ENCODE measurements at regions not wholly inside any gene's neighbourhood (a gene's known extent, or its start where the extent isn't known, plus 50 kb on each side); places are given as distances from the start of the nearest gene placed in this dataset.
A peak's percentile ranks its signal among the peaks of the same experiment; 100 is the strongest.
"Not testable (repeated sequence)": the region's sequence is repeated elsewhere in the genome, so short reads cannot be mapped to it uniquely, and the experiment has no call there.

DNA sequence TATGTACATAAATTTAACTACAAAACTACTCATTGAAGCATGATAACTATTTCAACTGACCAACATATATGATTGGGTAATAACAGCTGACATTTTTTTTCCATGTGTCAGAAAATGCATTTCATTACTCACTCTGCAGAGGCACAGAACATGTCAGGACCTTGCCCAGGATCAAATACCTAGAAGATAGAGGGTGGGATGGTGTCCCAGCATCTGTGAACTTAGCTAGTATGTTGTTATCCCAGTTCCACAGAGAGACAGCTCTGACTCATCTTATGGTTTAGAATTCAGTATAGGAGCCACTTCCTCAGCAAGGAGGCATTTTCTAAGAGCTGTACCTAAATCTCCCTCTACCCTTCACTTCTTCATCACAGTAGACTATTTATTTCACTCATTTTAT is 1198.6 kb upstream of the ACO1 start:
- no peak for DNase-seq (ENCODE audit: low read depth in 2 of 3, low spot score in 1 of 3)

DNA sequence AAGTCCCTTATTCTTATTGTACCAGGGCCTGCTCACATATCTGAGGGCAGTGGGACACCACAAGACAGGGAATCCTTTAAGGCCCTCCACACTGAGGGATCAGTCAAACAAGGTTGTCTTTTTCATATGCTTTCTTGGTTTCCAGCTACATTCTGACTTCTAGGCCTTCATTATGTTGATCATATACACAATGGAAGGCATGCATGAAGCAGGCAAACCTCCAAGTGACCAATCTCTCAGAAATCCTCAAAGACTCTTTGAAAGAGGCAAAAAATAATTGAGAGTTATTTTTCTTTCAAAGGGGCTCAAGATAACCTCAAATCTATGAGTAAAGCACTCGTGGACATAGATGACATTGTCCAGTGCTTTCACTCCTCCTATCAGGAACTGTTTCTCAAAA is 1195.9 kb upstream of the ACO1 start:
- no peak for DNase-seq (ENCODE audit: low read depth in 2 of 3, low spot score in 1 of 3)

DNA sequence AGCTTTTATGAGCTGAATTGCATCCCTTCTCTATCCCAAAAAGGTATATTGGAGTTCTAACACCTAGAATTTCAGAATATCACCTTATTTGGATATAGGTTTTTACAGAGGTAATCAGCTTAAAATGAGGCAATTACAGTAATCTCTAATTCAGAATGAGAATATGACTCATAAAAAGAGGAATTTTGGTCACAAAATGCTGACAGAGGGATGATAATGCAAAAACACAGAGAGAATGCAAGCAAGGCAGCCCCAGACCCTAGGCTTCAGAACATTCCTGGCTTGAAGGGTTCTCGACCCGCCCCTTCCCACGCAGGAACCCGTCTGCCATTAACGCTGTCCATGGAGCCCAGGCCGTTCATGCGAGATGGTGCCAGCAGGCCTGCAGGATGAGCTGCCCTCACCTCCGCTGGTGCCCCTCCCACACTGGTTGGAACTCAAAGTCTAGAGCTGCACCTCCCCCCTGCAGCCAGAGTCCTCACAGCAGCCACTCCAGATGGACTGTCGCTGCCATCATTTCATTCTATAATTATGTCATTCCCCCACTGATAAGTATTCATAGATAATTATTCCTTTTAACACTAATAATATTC is 1173.4 kb upstream of the ACO1 start:
- DNase-seq (ENCODE audit: low read depth in 2 of 3, low spot score in 1 of 3): no peak

DNA sequence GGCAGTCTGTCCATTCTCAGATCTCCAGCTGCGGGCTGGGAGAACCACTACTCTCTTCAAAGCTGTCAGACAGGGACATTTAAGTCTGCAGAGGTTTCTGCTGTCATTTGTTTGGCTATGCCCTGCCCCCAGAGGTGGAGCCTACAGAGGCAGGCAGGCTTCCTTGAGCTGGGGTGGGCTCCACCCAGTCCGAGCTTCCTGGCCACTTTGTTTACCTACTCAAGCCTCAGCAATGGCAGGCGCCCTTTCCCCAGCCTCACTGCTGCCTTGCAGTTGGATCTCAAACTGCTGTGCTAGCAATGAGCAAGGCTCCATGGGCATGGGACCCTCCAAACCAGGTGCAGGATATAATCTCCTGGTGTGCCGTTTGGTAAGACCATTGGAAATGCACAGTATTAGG is 1154.5 kb upstream of the ACO1 start:
- DNase-seq (ENCODE audit: low read depth in 2 of 3, low spot score in 1 of 3): not testable (repeated sequence)

DNA sequence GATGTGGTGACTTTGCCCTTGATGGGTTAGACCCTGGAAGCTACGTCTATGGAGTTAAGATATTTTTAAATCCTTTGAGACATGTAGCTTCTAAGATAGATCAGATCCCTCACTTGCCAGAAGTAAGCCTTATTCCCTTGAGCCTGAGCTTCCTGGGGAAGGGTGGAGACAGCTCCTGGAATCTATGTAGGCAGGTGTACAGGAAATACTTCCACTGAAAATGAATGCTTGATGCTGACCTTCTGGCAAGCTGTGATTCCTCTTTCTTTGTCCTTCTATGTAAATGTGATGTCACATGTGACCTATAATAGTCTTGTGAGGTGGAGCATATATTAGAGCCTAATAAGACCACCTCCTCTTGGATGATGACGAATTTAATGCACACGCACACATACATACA is 1152.0 kb upstream of the ACO1 start:
- no peak for DNase-seq (ENCODE audit: low read depth in 2 of 3, low spot score in 1 of 3)

DNA sequence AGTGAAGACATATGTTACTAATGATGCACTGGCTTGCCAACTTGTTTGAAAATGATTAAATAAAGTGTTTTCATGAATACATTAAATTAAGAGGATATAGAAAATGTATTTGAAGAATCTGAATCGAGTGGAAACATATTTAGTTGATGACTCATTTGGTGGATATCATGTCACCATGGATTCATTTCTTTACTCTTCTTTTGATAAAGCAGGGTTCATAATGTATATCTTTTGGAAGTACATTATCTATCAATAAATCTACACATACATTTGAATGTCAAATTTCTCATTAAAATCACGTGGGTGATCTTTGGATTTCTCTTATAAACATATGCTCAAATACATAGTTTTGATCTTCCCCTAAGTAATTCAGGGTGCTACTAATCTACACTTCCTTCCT is 1148.1 kb upstream of the ACO1 start:
- DNase-seq (ENCODE audit: low read depth in 2 of 3, low spot score in 1 of 3): no peak

DNA sequence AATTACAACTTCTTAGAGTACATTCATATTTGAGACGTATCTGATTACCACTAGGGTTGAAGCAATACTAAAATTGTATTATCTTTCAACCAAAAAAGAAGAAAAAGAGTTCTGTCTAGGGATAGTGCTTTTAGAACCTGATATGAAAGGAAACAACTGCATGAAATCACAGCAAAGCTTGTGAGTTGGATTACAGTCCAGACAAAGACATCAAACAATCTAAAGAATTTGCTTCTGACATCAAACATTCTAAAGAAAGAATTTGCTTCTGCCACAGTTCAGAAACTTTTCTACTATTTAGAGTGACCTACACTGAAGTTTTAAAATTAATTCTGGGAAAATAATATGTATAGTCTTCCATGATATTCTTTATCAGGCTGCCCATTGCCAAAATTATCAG is 1141.1 kb upstream of the ACO1 start:
- DNase-seq (ENCODE audit: low read depth in 2 of 3, low spot score in 1 of 3): no peak

DNA sequence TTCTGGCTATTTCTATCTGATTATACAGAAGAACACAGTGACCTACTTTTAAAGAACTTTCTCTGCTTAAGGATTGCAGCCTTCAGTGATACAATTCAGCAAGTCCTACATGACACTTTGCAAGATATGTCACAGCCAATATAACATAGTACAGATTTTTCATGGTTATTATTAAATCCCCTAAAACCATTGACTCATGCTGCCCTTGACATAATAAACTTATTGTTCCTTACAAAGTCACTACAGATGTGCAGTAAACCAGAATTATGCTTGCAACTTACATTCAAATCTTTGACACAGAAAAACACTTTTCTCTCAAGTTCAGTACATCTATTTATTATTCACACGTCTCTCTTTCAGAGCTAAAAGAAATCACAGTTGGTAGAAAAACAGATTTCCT is 1136.3 kb upstream of the ACO1 start:
- no peak for DNase-seq (ENCODE audit: low read depth in 2 of 3, low spot score in 1 of 3)

DNA sequence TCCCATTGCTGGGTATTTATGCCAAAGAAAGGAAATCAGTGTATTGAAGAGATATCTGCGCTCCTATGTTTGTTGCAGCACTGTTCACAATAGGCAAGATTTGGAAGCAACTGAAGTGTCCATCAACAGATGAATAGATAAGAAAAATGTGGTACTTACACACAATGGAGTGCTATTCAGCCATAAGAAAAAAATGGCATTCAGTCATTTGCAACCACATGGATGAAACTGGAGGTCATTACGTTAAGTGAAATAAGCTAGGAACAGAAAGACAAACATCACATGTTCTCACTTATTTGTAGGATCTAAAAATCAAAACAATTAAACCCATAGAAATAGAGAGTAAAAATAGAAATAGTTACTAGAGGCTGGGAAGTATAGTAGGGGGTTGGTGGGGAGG is 1133.1 kb upstream of the ACO1 start:
- DNase-seq (ENCODE audit: low read depth in 2 of 3, low spot score in 1 of 3): no peak

DNA sequence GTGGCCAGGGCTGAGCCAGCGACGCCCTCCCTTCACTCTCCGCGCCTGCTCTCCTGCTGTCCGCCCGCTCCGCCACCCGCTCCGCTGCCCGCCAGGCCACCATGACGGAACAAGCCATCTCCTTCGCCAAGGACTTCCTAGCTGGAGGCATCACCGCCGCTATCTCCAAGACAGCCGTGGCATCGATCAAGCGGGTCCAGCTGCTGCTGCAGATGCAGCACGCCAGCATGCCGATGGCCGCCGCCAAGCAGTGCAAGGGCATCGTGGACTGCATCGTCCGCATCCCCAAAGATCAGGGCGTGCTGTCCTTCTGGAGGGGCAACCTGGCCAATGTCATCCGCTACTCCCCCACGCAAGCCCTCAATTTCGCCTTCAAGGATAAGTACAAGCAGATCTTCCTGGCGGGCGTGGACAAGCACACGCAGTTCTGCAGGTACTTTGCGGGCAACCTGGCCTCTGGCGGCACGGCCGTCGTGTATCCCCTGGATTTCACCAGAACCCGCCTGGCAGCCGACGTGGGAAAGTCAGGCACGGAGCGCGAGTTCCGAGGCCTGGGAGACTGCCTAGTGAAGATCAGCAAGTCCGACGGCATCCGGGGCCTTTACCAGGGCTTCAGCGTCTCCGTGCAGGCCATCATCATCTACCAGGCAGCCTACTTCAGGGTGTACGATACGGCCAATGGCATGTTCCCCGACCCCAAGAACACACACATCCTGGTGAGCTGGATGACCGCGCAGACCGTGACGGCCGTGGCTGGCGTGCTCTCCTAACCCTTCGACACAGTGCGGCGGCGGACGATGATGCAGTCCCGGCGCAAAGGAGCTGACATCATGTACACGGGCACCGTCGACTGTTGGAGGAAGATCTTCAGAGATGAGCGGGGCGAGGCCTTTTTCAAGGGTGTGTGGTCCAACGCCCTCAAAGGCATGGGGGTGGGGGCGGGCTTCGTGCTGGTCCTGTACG is 1130.4 kb upstream of the ACO1 start:
- no peak for DNase-seq (ENCODE audit: low read depth in 2 of 3, low spot score in 1 of 3)

DNA sequence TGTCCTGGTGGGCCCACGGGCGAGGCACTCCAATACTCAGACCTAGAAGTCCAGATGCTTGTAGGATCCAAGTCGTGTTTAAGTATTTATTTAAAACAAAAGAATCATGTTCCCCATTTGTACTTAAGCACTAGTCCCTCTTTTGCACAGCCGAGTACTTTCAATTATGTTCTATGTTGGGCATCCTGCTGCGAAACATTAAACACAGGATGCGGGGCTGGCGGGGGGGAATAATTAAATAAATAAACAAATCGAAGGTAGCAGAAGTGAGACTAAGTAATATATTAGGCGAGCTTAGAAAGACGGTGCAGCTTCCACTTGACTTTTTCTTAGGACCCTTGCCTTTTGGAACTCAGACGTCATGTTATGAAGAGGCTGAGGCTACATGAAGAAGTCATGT is 1129.2 kb upstream of the ACO1 start:
- DNase-seq (ENCODE audit: low read depth in 2 of 3, low spot score in 1 of 3): no peak

DNA sequence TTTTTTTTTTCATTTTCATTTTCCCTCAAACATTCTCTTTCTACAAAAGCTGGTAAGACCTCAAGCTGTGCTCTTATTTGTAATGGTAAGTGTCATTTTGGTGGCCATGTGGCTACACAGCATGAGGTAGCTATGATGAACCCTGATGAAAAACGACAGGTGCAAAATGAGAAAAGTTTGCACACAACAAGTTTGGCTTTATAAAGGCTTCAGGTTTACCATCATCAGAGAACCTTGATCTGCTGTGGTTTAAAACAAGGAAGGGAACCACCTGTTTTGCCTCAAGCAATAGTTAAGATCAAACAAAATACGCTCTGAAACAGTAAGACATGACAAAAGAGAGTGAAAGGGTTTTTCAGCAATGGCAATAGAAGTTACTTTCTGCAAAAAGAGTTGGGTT is 1124.6 kb upstream of the ACO1 start:
- no peak for DNase-seq (ENCODE audit: low read depth in 2 of 3, low spot score in 1 of 3)

DNA sequence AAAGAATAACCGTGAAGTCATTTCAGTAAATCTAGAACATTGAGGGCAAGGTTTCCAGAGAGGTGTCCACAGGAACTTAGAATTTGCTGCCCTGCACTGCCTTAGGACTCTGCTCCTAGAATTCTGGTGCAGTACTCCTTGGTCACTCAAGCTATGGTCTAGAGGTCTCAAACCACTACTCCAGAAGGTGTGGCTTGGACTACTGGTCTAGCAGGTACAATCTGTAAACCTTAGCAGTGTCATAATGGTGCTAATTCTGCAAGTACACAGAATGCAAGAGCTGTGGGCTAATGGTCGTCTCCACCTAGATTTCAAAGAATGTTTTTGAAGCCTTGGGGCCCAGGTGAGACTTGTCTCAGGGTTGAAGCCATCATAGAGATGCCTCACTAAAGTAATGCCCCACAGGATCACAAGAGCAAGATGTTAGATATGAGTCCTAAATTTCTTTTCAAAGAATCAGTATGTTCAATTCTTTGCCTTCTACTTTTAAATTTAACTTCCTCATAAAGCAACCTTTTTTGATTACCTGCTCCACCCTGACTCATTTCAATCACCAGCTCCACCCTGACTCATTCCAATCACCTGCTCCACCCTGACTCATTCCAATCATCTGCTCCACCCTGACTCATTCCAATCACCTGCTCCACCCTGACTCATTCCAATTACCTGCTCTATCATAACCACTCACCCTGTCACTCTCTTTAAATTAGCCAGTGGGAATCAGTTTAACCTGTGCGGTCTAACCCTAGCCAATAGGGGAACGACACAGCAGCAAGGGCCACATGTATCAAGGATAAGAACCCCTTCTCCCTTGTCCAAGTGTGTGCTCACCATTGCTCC is 1111.8 kb upstream of the ACO1 start:
- peak in 2 of 3 donors; percentile 1 to 14 for DNase-seq (ENCODE audit: low read depth in 2 of 3, low spot score in 1 of 3)

DNA sequence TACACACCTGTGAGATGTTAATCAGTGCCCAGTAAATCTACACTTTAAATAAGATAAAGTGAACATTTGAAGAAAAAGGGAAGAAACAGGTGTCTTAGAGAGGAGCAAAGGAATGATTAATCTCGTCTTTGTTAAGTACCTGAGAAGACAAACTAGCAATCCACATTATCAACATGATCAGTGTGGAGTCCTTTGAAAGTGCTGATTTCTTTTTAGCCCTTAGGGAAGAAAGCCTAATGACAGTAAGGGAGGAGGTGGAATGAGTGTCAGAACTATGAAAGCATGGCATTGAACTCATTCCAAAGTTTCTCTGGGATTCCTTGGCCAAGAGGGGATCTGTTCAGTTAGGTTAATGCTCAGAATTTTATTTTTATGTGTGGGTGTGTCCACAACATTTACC is 1109.0 kb upstream of the ACO1 start:
- no peak for DNase-seq (ENCODE audit: low read depth in 2 of 3, low spot score in 1 of 3)

DNA sequence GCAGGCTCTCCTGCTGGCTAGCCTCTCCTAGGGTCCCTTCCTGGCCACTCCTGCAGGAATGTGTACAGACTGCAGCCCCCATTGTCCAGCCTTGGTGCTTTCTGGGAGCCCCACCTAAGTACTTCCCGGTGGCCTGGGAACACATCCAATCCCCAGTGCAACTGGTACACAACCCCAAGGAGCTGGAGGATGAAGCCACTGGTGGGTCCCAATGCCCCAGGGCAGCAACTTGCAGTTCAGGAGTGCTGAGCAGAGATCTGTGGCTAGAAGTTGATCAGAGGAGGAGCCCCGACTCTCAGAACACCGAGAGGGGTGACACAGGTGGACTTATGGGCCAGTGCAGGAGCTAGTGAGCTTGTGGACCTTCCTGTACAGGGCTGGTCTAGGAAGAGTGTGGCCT is 1093.7 kb upstream of the ACO1 start:
- DNase-seq (ENCODE audit: low read depth in 2 of 3, low spot score in 1 of 3): no peak

DNA sequence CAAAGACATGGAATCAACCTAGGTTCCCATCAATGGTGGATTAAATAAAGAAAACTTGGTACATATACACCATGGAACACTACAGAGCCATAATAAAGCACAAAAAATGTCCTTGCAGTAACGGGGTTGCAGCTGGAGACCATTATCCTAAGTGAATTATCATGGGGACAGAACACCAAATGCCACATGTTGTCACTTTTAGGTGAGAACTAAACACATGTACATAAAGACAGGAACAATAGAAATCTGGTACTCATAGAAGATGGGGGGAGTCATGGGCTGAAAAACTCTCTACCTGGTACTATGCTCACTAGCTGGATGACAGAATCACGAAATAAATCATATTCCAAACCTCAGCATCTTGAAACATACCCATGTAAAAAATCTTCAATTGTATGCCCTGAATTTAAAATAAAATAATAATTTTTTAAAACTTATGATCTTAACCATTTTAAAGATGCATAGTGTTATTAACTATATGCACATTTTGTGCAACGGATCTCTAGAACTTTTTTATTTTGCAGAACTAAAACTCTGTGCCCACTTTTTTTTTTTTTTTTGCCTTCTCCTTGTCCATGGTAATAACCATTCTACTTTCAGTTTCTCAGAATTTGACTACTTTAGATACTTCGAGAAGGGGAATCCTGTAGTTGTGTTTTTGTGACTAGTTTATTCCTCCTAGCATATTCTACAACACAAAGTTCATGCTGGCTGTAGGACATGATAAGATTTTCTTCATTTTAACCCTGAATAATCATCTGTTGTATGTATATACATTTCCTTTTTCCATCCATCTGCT is 1081.6 kb upstream of the ACO1 start:
- no peak for DNase-seq (ENCODE audit: low read depth in 2 of 3, low spot score in 1 of 3)

DNA sequence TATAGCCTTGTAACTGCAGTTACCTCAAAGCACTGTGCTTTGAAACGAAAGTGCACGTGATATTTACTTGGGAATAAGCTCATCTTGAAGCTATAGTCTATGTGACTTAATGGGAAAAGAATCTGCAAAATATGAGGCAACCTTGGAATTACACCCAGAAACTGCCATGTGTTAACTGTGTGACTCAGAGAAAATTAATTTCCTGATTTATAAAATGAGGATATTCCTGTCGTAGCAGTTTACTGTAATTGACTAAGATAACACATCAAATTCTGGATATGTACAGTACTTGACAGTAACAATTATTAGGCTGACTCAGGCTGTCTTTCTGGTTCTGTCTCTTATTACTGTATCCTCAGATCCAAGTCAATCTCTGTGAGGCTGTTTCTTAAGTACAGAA is 1079.9 kb upstream of the ACO1 start:
- no peak for DNase-seq (ENCODE audit: low read depth in 2 of 3, low spot score in 1 of 3)

DNA sequence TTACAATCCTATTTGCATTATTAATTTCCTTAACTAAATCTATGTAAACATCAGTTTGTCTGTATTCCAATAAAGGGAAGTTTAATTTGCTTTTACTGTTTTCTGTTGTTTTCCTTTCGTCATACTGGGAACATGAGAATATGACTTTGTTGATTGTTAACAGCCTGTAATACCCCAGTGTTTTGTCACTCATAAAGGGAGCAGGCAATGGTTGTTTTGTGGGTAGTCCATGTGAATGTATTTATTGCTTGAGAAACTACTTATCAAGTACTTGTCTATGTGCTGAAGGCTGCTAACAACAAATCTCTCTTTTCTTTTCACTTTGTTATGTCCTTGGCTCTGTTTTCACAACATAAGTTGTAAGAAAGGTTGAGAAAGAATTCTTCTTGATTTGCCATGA is 1070.2 kb upstream of the ACO1 start:
- no peak for DNase-seq (ENCODE audit: low read depth in 2 of 3, low spot score in 1 of 3)

DNA sequence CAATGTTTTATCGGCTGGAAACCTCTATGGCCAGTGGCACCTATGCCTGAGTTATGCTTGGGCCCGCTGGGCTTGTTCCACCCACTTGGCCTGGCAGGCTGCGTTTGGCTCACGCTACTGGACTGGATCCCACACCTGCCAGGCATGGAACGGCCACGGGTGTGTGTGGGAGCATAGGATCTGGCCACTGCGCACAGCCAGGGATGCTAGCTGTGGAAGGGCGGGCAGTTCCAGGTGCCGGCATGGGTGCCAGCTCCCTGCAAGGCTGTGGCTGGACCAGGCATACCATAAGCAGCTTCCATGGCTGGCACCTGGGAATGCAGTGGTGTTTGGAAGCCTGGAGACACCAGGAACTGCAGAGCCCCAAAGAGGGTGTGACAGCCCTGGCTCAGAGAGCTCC is 1063.9 kb upstream of the ACO1 start:
- DNase-seq (ENCODE audit: low read depth in 2 of 3, low spot score in 1 of 3): no peak

DNA sequence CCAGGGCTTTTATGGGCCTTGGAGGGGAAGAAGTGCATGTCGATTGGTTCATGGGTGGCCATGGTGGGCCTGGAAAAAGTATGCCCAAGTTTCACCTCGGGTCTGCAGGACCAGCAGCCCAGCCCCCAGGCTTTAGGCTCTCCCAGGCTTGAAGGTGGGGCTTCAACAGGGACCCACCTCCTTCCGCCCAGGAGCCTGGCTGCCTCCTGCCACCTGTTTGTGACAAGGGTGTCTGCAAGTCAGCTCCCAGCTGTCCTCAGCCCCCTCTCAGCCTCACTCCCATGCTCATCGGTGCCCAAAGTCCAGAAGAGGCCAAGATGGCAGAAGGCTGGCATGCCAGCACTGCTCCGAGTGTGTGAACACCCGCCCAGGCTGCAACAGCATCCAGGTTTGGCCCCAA is 1063.2 kb upstream of the ACO1 start:
- DNase-seq (ENCODE audit: low read depth in 2 of 3, low spot score in 1 of 3): no peak

DNA sequence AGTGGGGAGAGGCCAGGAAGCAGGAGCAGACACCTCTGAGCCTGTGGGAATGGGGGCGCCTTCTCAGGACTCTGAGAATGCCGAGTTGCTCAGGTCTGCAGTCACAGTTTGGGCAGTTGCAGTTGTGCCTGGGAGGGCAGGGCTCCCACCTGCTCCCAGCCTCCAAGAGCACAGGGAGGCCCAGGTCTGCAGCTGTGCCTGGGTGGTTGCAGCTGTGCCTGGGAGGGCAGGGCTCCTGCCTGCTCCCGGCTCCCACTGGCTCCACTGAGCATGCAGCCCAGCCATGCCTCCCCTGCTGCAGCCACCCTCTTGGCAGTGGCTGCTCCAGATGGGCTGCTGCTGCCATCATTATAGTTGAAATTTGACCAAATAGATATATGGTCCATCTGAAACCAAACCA is 1062.8 kb upstream of the ACO1 start:
- no peak for DNase-seq (ENCODE audit: low read depth in 2 of 3, low spot score in 1 of 3)
